HCT116 (cell line): ENCODE measurements at regions not wholly inside any gene's neighbourhood (a gene's known extent, or its start where the extent isn't known, plus 50 kb on each side); places are given as distances from the start of the nearest gene placed in this dataset.

Experiments used
- ATAC-seq: fragments of 200-7000 bp; cut with Tn5 transposase; 2 replicates; pipeline ENCODE4 v1.9.1; 2020; ENCODE audit warnings: mild to moderate bottlenecking, moderate library complexity
- BruUV-seq: library from RNA; stranded (reverse); fragments of 400-500 nt; replicated peaks from 2 replicates; lab custom pipeline; 2021; lab: Mats Ljungman, UMichigan
- CTCF ChIA-PET: fragments of 300-600 bp; sonication (Branson Sonifier 250); formaldehyde crosslinking; loops from one replicate; lab custom pipeline; 2021; ENCODE audit warnings: antibody characterized with exemption; lab: Charles Lee
- POLR2A ChIA-PET: fragments of 300-600, 350-600 bp; sonication (Branson Sonifier 250); formaldehyde crosslinking; loops from one replicate; lab custom pipeline; 2021; ENCODE audit warnings: antibody characterized with exemption; lab: Charles Lee
- RAD21 ChIA-PET, 2 experiments: fragments of 300-600 bp; sonication (Branson Sonifier 250); formaldehyde crosslinking; loops; one replicate each; lab custom pipeline; 2023; ENCODE audit warnings: low total read pairs in 2 of 2; ENCODE audit not compliant: uncharacterized antibody in 2 of 2, unreplicated experiment in 2 of 2, low non-redundant PET in 1 of 2; lab: Charles Lee
- DNase-seq: peaks from one replicate; pipeline ENCODE4 v3.0.0-alpha.2; 2010; ENCODE audit warnings: low read depth, low spot score
- H2AFZ ChIP-seq: fragments of 200-600 bp; shearing (Covaris generic), sonication (generic); 2 replicates; pipeline ENCODE4 v1.6.1; 2017; ENCODE audit warnings: low read depth, mixed run types, mixed read lengths, antibody characterized with exemption, low read length; ENCODE audit not compliant: poor library complexity, severe bottlenecking
- H3K27ac ChIP-seq: 2 replicates; pipeline ENCODE4 v1.5.1; 2012; ENCODE audit warnings: low read depth, low read length
- H3K27me3 ChIP-seq: fragments of 200-600 bp; sonication (generic); 2 replicates; pipeline ENCODE4 v1.6.1; 2016; ENCODE audit warnings: mixed run types, low read length, mixed read lengths; ENCODE audit not compliant: insufficient read depth
- H3K36me3 ChIP-seq, 2 experiments: fragments of 200-500 bp in 1 of 2; fragments of 200-600 bp in 1 of 2; sonication (Bioruptor generic) in 1 of 2; sonication (generic) in 1 of 2; 2 replicates each; pipeline versions ENCODE4 v1.5.1 to v1.6.1; 2014 to 2016; ENCODE audit warnings: low read length in 2 of 2, inconsistent platforms in 1 of 2, mixed read lengths in 1 of 2, mixed run types in 1 of 2; ENCODE audit not compliant: insufficient read depth in 2 of 2, control insufficient read depth in 1 of 2
- H3K4me1 ChIP-seq, 2 experiments: fragments of 200-600 bp in 1 of 2; sonication (generic) in 1 of 2; 2 replicates each; pipeline versions ENCODE4 v1.5.1 to v1.6.1; 2012 to 2017; ENCODE audit warnings: low read length in 2 of 2, inconsistent platforms in 1 of 2, mild to moderate bottlenecking in 1 of 2, mixed read lengths in 1 of 2, mixed run types in 1 of 2, moderate library complexity in 1 of 2; ENCODE audit not compliant: insufficient read depth in 2 of 2, control insufficient read depth in 1 of 2
- H3K4me2 ChIP-seq: fragments of 200-600 bp; sonication (generic); 2 replicates; pipeline ENCODE4 v1.6.1; 2017; ENCODE audit warnings: mixed run types, low read length, mixed read lengths
- H3K4me3 ChIP-seq, 2 experiments: fragments of 200-600 bp in 1 of 2; sonication (generic) in 1 of 2; replicated peaks in 1 of 2; 2 replicates each; pipeline ENCODE4 v1.5.1; 2011 to 2016; ENCODE audit warnings: low read length in 2 of 2, control low read depth in 1 of 2, low read depth in 1 of 2, mild to moderate bottlenecking in 1 of 2, mixed read lengths in 1 of 2, mixed run types in 1 of 2
- H3K79me2 ChIP-seq: fragments of 200-600 bp; sonication (generic); 2 replicates; pipeline ENCODE4 v1.6.1; 2017; ENCODE audit warnings: mild to moderate bottlenecking, mixed run types, low read length, moderate library complexity, mixed read lengths; ENCODE audit not compliant: insufficient read depth
- H3K9ac ChIP-seq: fragments of 200-600 bp; sonication (generic); 2 replicates; pipeline ENCODE4 v1.6.1; 2016; ENCODE audit warnings: low read length, mixed read lengths
- H3K9me2 ChIP-seq: fragments of 200-600 bp; sonication (generic), shearing (Covaris generic); 2 replicates; pipeline ENCODE4 v1.6.1; 2017; ENCODE audit warnings: mixed run types, mild to moderate bottlenecking, moderate library complexity; ENCODE audit not compliant: insufficient read depth
- H3K9me3 ChIP-seq, 2 experiments: fragments of 200-500 bp in 1 of 2; fragments of 200-600 bp in 1 of 2; sonication (Bioruptor generic) in 1 of 2; sonication (generic) in 1 of 2; 2 replicates each; pipeline ENCODE4 v1.6.1; 2014 to 2017; ENCODE audit warnings: low read length in 2 of 2, mixed read lengths in 2 of 2, inconsistent platforms in 1 of 2, low read depth in 1 of 2, mild to moderate bottlenecking in 1 of 2, mixed run types in 1 of 2, moderate library complexity in 1 of 2; ENCODE audit not compliant: control insufficient read depth in 1 of 2, insufficient read depth in 1 of 2
- H4K20me1 ChIP-seq: fragments of 200-600 bp; sonication (generic), shearing (Covaris generic); 2 replicates; pipeline ENCODE4 v1.6.1; 2017; ENCODE audit warnings: mixed run types, mild to moderate bottlenecking, moderate library complexity; ENCODE audit not compliant: insufficient read depth
- ATF3 ChIP-seq: IDR thresholded peaks from 2 replicates; pipeline ENCODE4 v1.6.1; 2012
- CBX3 ChIP-seq: IDR thresholded peaks from 2 replicates; pipeline ENCODE4 v1.6.1; 2012; ENCODE audit warnings: low read depth
- CTCF ChIP-seq, 3 experiments: fragments of 200-600 bp in 1 of 3; sonication (generic) in 1 of 3; IDR thresholded peaks in 2 of 3; conservative IDR thresholded peaks in 1 of 3; 2 replicates each; pipeline ENCODE4 v1.5.1; 2012 to 2017; ENCODE audit warnings: low read depth in 2 of 3, low read length in 2 of 3, antibody characterized with exemption in 1 of 3, borderline replicate concordance in 1 of 3, control low read depth in 1 of 3, mild to moderate bottlenecking in 1 of 3, mixed read lengths in 1 of 3, mixed run types in 1 of 3, moderate library complexity in 1 of 3; ENCODE audit not compliant: insufficient read depth in 1 of 3
- EZH2 ChIP-seq: fragments of 200-600 bp; sonication (generic); IDR thresholded peaks from 2 replicates; pipeline ENCODE4 v1.6.1; 2017; ENCODE audit warnings: antibody characterized with exemption, mixed run types
- EZH2phosphoT487 ChIP-seq: fragments of 200-600 bp; IDR thresholded peaks from 2 replicates; pipeline ENCODE4 v1.6.1; 2018; ENCODE audit warnings: antibody characterized with exemption, borderline replicate concordance
- FOSL1 ChIP-seq: IDR thresholded peaks from 2 replicates; pipeline ENCODE4 v1.6.1; 2012; ENCODE audit warnings: low read depth
- POLR2A ChIP-seq: IDR thresholded peaks from 2 replicates; pipeline ENCODE4 v1.7.0; 2011; ENCODE audit warnings: borderline replicate concordance; ENCODE audit not compliant: insufficient read depth, insufficient read length; ENCODE audit errors: extremely low read depth
- RAD21 ChIP-seq: IDR thresholded peaks from 2 replicates; pipeline ENCODE4 v1.6.1; 2012; ENCODE audit warnings: low read depth, mild to moderate bottlenecking
- REST ChIP-seq: IDR thresholded peaks from 2 replicates; pipeline ENCODE4 v1.6.1; 2012; ENCODE audit warnings: low read depth
- SRF ChIP-seq: IDR thresholded peaks from 2 replicates; pipeline ENCODE4 v1.6.1; 2012; ENCODE audit warnings: low read depth
- TCF7L2 ChIP-seq: IDR thresholded peaks from 2 replicates; pipeline ENCODE4 v1.7.0; 2011; ENCODE audit warnings: borderline replicate concordance, inconsistent platforms; ENCODE audit not compliant: insufficient read depth, insufficient read length; ENCODE audit errors: extremely low read depth
- ZFX ChIP-seq: fragments of 450-650 bp; IDR thresholded peaks from 2 replicates; pipeline ENCODE4 v1.6.1; 2017
- ZNF274 ChIP-seq: fragments of 200-500 bp; sonication (Bioruptor generic); IDR thresholded peaks from 2 replicates; pipeline ENCODE4 v1.6.1; 2014; ENCODE audit warnings: mild to moderate bottlenecking, low read depth, low read length, inconsistent platforms
- intact Hi-C: fragments of 100-400 bp; cut with micrococcal nuclease; formaldehyde crosslinking; loops from 2 replicates; pipeline ENCODE4 v1.10.0; 2022

GRCh38 chr3:88573472-88573871 is 423.7 kb downstream of the C3orf38 start:
- Histone ChIP-seq H3K27ac (no peak overlapping the region), H3K9me3 (peaks cover 2 to 9% of the 10 kb centered on the region in 2 experiments; a peak in 2 of 4 replicates), H3K4me3 (no peak overlapping the region), H3K36me3 (no peaks in the 10 kb centered on the region), H3K9me2 (no peaks in the 10 kb centered on the region), H3K79me2 (no peaks in the 10 kb centered on the region), H3K9ac (no peak overlapping the region), H3K4me2 (no peak overlapping the region), H3K4me1 (no peaks in the 10 kb centered on the region), H2AFZ (no peak overlapping the region), H3K27me3 (no peaks in the 10 kb centered on the region), H4K20me1 (no peaks in the 10 kb centered on the region)
- no TSS peak for BruUV-seq
- ChIA-PET POLR2A (no interaction called here), RAD21 (no interaction called here), CTCF (no interaction called here)
- TF ChIP-seq RAD21 = no peak
- no peak for TF ChIP-seq EZH2
- no peak for TF ChIP-seq POLR2A
- TF ChIP-seq CTCF (IDR thresholded peaks at IDR 0.05 in 2 of 3, conservative IDR thresholded peaks at IDR 0.05 in 1 of 3; ENCODE audit: borderline replicate concordance in 1 of 3, insufficient read depth in 1 of 3, low read depth in 2 of 3, low read length in 2 of 3) = no peak
- TF ChIP-seq SRF = no peak
- ATAC-seq (no peak), DNase-seq (no peak)
- intact Hi-C loops = no loop called here

- Histone ChIP-seq H3K36me3 (no peaks in the 10 kb centered on the region), H3K27ac (no peak overlapping the region), H3K9ac (no peak overlapping the region), H3K79me2 (no peaks in the 10 kb centered on the region), H4K20me1 (no peaks in the 10 kb centered on the region), H3K9me2 (no peaks in the 10 kb centered on the region), H2AFZ (no peak overlapping the region), H3K4me3 (no peak overlapping the region), H3K9me3 (peaks cover 0 to 9% of the 10 kb centered on the region in 2 experiments; a peak in 2 of 4 replicates), H3K4me1 (no peaks in the 10 kb centered on the region), H3K4me2 (no peak overlapping the region), H3K27me3 (no peaks in the 10 kb centered on the region)
- ChIA-PET POLR2A (no interaction called here), RAD21 (no interaction called here), CTCF (no interaction called here)
- no peak for DNase-seq
- no peak for ATAC-seq
- BruUV-seq = no TSS peak
- intact Hi-C loops = no loop called here
- TF ChIP-seq EZH2 (no peak), REST (no peak), EZH2phosphoT487 (no peak), ATF3 (no peak), FOSL1 (no peak), CBX3 (no peak), ZFX (no peak), CTCF (IDR thresholded peaks at IDR 0.05 in 2 of 3, conservative IDR thresholded peaks at IDR 0.05 in 1 of 3; ENCODE audit: borderline replicate concordance in 1 of 3, insufficient read depth in 1 of 3, low read depth in 2 of 3, low read length in 2 of 3) (no peak), ZNF274 (no peak), TCF7L2 (no peak)
Measured at GRCh38 chr3:88574146-88574545, 424.4 kb downstream of the C3orf38 start.
